ENCODE measurements at regions not wholly inside any gene's neighbourhood (a gene's known extent, or its start where the extent isn't known, plus 50 kb on each side); places are given as distances from the start of the nearest gene placed in this dataset.

- ATAC-seq (ENCODE audit: low FRiP score) (no peak), DNase-seq (ENCODE audit: low spot score) (no peak)
- no peak for TF ChIP-seq CTCF (IDR thresholded peaks at IDR 0.05)
These were observed 69.7 kb upstream of the GRAMD1B start for GRCh38 chr11:123360267-123360936.

- no peak for TF ChIP-seq CTCF (IDR thresholded peaks at IDR 0.05)
These were observed 71.9 kb upstream of the GRAMD1B start for GRCh38 chr11:123357990-123358827.

GRCh38 chr11:123357353-123357989, 72.6 kb upstream of the GRAMD1B start:
- ATAC-seq (ENCODE audit: low FRiP score) (no peak), DNase-seq (ENCODE audit: low spot score) (no peak)
- TF ChIP-seq CTCF (IDR thresholded peaks at IDR 0.05) = no peak

More at GRCh38 chr11:123357990-123358827, 71.9 kb upstream of the GRAMD1B start:
- no peak for ATAC-seq (ENCODE audit: low FRiP score)
- no peak for DNase-seq (ENCODE audit: low spot score)

- TF ChIP-seq CTCF (IDR thresholded peaks at IDR 0.05) = no peak
- no peak for DNase-seq (ENCODE audit: low spot score)
- ATAC-seq (ENCODE audit: low FRiP score) = no peak
These were observed 73.5 kb upstream of the GRAMD1B start for GRCh38 chr11:123356539-123356938.

- DNase-seq (ENCODE audit: low spot score) = no peak
- no peak for ATAC-seq (ENCODE audit: low FRiP score)
- TF ChIP-seq CTCF (IDR thresholded peaks at IDR 0.05) = no peak
These were observed 75.6 kb upstream of the GRAMD1B start for GRCh38 chr11:123354371-123354975.

GRCh38 chr11:123351375-123351774, 78.7 kb upstream of the GRAMD1B start:
- no peak for DNase-seq (ENCODE audit: low spot score)
- no peak for ATAC-seq (ENCODE audit: low FRiP score)
- no peak for TF ChIP-seq CTCF (IDR thresholded peaks at IDR 0.05)
